ENCODE measurements at regions not wholly inside any gene's neighbourhood (a gene's known extent, or its start where the extent isn't known, plus 50 kb on each side); places are given as distances from the start of the nearest gene placed in this dataset.

DNA sequence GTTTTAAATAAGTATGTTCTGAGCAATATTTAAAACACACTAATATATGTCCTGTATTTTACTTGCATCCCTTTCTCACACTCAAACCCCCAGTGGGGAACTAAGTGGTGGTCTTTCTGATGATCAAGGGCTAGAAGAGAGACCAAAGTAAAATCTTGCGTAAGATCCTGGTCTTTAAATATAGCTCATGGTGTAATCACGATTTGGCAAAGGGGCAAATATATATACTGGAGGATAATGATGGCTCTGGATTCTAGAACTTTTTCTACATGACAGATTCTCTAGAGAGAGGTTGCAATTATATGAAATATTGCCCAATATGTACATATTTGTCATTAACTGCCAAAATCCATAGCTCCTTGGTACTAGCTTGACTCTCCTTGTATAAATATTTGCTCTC, 438.3 kb downstream of the NXPH1 start:
- no peaks in the 10 kb centered on the region; a peak in 1 of 7 replicates for H3K36me3 Mint-ChIP-seq (ENCODE audit: insufficient read depth in 1 of 3, low read depth in 3 of 3)

More for the DNA sequence above, 438.3 kb downstream of the NXPH1 start:
- Histone ChIP-seq H3K18ac (ENCODE audit: insufficient read length, low read depth, low read length) (no peak overlapping the region), H2BK15ac (ENCODE audit: low read depth, low read length) (no peak overlapping the region), H4K91ac (ENCODE audit: insufficient read length, low read depth, low read length) (no peak overlapping the region), H3K4me2 (ENCODE audit: insufficient read depth, insufficient read length, low read length) (no peak overlapping the region), H3K4ac (ENCODE audit: low read depth, low read length) (no peak overlapping the region), H3K23ac (ENCODE audit: insufficient read length, low read depth, low read length) (no peak overlapping the region), H3K14ac (ENCODE audit: insufficient read depth, low read length) (no peak overlapping the region), H3K9ac (ENCODE audit: extremely low read depth, insufficient read length, low read length) (no peak overlapping the region), H3K27me3 (ENCODE audit: insufficient read depth, low read length) (no peaks in the 10 kb centered on the region), H3T11ph (ENCODE audit: low read length) (no peak overlapping the region), H4K5ac (ENCODE audit: insufficient read length, low read depth, low read length) (no peak overlapping the region), H4K8ac (replicated peaks; ENCODE audit: insufficient read length, low read depth, low read length) (no peak overlapping the region), H2BK5ac (ENCODE audit: insufficient read length, low read length) (no peak overlapping the region), H2AFZ (ENCODE audit: low read length) (no peak overlapping the region), H2BK20ac (ENCODE audit: low read depth, low read length, poor library complexity, severe bottlenecking) (no peak overlapping the region), H2BK120ac (ENCODE audit: low read depth, low read length, poor library complexity, severe bottlenecking) (no peak overlapping the region), H3K9me3 (ENCODE audit: control insufficient read depth, low read depth, low read length) (no peaks in the 10 kb centered on the region), H3K27ac (ENCODE audit: insufficient read length, low read depth, low read length) (no peak overlapping the region), H3K4me1 (ENCODE audit: insufficient read depth, low read length) (no peaks in the 10 kb centered on the region), H4K20me1 (ENCODE audit: control insufficient read depth, insufficient read depth, insufficient read length) (no peaks in the 10 kb centered on the region), H3K79me2 (ENCODE audit: insufficient read depth, low read length) (no peaks in the 10 kb centered on the region), H3K79me1 (ENCODE audit: insufficient read depth, low read depth, low read length, poor library complexity, severe bottlenecking) (no peaks in the 10 kb centered on the region), H2BK12ac (ENCODE audit: insufficient read length, low read depth, low read length) (no peak overlapping the region), H3K23me2 (ENCODE audit: insufficient read length, low read depth, low read length, poor library complexity, severe bottlenecking) (no peaks in the 10 kb centered on the region), H2AK5ac (ENCODE audit: insufficient read length, low read length) (no peak overlapping the region), H3K56ac (ENCODE audit: insufficient read length, low read depth, low read length) (no peak overlapping the region)
- WGBS (ENCODE audit: extremely low coverage, insufficient read length, low lambda C conversion rate) = no CpG with 5 or more reads among the region's 2 CpGs
- no peak overlapping the region for H3K4me3 Mint-ChIP-seq
- TF ChIP-seq, protein P1, sequence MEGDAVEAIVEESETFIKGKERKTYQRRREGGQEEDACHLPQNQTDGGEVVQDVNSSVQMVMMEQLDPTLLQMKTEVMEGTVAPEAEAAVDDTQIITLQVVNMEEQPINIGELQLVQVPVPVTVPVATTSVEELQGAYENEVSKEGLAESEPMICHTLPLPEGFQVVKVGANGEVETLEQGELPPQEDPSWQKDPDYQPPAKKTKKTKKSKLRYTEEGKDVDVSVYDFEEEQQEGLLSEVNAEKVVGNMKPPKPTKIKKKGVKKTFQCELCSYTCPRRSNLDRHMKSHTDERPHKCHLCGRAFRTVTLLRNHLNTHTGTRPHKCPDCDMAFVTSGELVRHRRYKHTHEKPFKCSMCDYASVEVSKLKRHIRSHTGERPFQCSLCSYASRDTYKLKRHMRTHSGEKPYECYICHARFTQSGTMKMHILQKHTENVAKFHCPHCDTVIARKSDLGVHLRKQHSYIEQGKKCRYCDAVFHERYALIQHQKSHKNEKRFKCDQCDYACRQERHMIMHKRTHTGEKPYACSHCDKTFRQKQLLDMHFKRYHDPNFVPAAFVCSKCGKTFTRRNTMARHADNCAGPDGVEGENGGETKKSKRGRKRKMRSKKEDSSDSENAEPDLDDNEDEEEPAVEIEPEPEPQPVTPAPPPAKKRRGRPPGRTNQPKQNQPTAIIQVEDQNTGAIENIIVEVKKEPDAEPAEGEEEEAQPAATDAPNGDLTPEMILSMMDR (conservative IDR thresholded peaks at IDR 0.05) = no peak
- no peak for DNase-seq
- no peaks in the 10 kb centered on the region for H3K4me1 Mint-ChIP-seq
- H3K27me3 Mint-ChIP-seq (ENCODE audit: low read depth) = no peaks in the 10 kb centered on the region
- H3K27ac Mint-ChIP-seq = 0 out of 7 replicates have a peak overlapping the region, but pooled peaks of 1 of the 3 experiments have one; percentile 27
- H3K9me3 Mint-ChIP-seq = no peaks in the 10 kb centered on the region; a peak in 1 of 5 replicates

Measured in H9 (cell line).